PC-9 (cell line): ENCODE measurements at regions not wholly inside any gene's neighbourhood (a gene's known extent, or its start where the extent isn't known, plus 50 kb on each side); places are given as distances from the start of the nearest gene placed in this dataset.

Experiments used
- EZH2 ChIP-seq: fragments of 200-600 bp; sonication (generic); IDR thresholded peaks from 2 replicates; pipeline ENCODE4 v1.8.0; 2017; ENCODE audit warnings: antibody characterized with exemption, low read depth
- TF ChIP-seq, protein P1 (sequence below): fragments of 200-600 bp; sonication (generic); conservative IDR thresholded peaks from 2 replicates; pipeline ENCODE4 v1.6.1; 2017; ENCODE audit warnings: mixed run types, antibody characterized with exemption, mild to moderate bottlenecking, moderate library complexity

DNA sequence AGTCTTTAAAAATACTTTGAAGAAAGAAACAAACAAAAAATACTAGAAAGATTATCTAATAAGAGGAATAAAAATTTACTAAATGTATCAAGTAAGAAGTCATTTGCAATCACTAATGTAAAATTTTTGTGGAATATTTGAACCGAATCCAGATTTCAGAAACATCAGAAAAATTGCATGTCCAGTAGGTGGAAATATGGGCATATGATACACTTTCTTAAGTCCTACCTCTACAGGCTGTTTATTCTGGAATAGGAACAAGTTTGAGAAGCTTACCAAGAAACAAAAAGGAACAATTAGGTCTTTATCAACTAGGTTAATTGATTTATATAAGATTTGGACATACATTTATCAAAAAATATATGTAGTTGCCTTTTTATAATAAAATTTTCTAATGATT is 292.9 kb upstream of the ROBO1 start:
- TF ChIP-seq, protein P1, sequence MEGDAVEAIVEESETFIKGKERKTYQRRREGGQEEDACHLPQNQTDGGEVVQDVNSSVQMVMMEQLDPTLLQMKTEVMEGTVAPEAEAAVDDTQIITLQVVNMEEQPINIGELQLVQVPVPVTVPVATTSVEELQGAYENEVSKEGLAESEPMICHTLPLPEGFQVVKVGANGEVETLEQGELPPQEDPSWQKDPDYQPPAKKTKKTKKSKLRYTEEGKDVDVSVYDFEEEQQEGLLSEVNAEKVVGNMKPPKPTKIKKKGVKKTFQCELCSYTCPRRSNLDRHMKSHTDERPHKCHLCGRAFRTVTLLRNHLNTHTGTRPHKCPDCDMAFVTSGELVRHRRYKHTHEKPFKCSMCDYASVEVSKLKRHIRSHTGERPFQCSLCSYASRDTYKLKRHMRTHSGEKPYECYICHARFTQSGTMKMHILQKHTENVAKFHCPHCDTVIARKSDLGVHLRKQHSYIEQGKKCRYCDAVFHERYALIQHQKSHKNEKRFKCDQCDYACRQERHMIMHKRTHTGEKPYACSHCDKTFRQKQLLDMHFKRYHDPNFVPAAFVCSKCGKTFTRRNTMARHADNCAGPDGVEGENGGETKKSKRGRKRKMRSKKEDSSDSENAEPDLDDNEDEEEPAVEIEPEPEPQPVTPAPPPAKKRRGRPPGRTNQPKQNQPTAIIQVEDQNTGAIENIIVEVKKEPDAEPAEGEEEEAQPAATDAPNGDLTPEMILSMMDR, result no peak
- TF ChIP-seq EZH2, result no peak
